GM18870 (cell line): ENCODE measurements at regions not wholly inside any gene's neighbourhood (a gene's known extent, or its start where the extent isn't known, plus 50 kb on each side); places are given as distances from the start of the nearest gene placed in this dataset.
"Not testable (repeated sequence)": the region's sequence is repeated elsewhere in the genome, so short reads cannot be mapped to it uniquely, and the experiment has no call there.

Source experiments
- ATAC-seq: cut with Tn5 transposase; IDR thresholded peaks from one replicate; pipeline ENCODE4 v1.9.1; 2021; ENCODE audit warnings: moderate library complexity; ENCODE audit not compliant: unreplicated experiment

GRCh38 chr9:75274781-75275180 lies 186.5 kb downstream of the OSTF1 start:
- no peak for ATAC-seq

DNA sequence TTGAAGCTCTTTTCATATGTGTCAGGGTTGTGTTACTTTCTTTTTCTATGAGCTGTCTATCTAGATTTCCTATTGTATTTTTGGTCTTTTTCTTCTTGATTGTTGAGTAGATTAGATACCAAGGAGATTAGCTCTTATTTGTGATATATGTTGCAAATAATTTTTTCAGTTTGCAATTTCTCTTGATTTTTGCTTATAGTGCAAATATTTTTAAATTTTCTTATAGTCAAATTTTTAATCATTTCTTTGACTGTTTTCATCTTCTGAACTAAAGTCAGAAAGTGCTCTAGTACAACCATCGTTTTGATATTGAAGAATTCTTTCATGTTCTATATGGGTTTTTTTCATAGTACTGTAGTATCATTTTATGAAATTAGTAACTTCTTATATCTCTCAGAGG lies 193.7 kb downstream of the OSTF1 start:
- ATAC-seq, result no peak

GRCh38 chr9:75289332-75289731 lies 201.0 kb downstream of the OSTF1 start:
- no peak for ATAC-seq

DNA sequence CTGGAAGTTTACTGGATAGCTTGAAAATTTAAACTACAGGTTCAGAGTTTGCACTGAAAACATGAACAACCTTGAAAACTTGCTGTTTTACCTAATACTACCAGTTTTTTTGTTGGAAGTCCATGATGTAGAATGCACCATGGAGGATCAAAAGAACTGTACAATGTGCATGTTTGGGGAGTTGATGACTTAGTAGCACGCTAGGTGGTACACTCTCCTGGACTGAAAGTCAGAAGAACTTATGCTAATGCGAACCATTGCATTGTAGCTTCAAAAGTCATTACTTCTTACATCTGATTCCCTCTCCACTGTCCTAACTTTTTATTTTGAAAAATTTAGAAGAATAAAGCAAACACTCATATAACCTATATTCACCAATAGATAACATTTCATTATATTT lies 211.0 kb downstream of the OSTF1 start:
- no peak for ATAC-seq

- no peak for ATAC-seq
Measured at GRCh38 chr9:75333624-75334023, 245.3 kb downstream of the OSTF1 start.

- no peak for ATAC-seq
Measured at GRCh38 chr9:75358846-75359245, 270.5 kb downstream of the OSTF1 start.

GRCh38 chr9:75359638-75360037 lies 271.3 kb downstream of the OSTF1 start:
- no peak for ATAC-seq

- ATAC-seq, result no peak
Measured at GRCh38 chr9:75360252-75360651, 271.9 kb downstream of the OSTF1 start.

DNA sequence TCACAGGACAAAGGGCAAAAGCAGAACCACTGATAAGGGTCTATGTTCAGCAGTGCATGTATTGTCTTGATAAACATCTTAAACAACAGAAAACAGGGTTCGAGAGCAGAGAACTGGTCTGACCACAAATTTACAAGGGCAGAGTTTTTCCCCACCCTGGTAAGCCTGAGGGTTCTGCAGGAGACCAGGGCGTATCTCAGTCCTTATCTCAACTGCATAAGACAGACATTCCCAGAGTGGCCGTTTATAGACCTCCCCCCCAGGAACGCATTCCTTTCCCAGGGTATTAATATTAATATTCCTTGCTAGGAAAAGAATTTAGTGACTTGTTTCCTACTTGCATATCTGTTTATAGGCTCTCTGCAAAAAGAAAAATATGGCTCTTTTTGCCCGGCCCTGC lies 274.1 kb downstream of the OSTF1 start:
- ATAC-seq, result not testable (repeated sequence)

GRCh38 chr9:75365196-75365595 lies 276.9 kb downstream of the OSTF1 start:
- no peak for ATAC-seq

- no peak for ATAC-seq
Measured at GRCh38 chr9:75369989-75370388, 281.7 kb downstream of the OSTF1 start.

DNA sequence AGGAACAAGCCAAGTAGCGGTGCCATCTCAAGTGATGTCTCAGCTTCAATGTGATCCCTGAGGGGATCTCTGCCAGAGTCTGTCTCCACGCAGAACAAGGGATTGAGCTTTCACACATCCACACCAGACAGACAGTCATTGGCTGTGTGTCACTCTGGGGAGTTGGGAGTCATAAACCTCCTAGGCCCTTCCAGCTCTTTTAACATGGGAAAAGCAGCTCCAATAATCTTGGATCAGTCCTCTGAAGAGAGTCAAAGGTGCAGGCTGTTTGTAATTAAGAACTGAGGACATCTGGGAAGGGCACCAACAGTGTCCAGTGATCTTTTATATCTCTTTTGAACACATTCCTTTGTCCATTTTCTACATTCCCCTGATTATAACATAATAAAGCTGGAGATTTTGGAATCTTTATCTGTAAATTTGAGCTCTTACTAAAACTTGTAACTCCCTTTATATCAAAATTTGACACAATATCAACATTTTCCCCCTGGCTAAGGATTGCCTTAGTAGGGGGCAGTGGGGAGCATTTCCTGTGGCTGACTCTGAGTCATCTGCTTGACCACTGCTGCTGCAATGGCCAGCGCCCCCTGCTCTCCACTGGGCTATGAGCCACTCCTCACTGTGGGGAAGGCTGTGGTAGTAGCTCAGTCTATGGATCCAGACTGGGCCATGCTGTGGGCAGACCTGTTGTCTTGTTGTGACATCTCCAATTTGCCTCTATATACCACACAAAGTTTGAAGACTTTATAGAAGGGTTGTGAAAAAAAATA lies 284.4 kb downstream of the OSTF1 start:
- no peak for ATAC-seq

DNA sequence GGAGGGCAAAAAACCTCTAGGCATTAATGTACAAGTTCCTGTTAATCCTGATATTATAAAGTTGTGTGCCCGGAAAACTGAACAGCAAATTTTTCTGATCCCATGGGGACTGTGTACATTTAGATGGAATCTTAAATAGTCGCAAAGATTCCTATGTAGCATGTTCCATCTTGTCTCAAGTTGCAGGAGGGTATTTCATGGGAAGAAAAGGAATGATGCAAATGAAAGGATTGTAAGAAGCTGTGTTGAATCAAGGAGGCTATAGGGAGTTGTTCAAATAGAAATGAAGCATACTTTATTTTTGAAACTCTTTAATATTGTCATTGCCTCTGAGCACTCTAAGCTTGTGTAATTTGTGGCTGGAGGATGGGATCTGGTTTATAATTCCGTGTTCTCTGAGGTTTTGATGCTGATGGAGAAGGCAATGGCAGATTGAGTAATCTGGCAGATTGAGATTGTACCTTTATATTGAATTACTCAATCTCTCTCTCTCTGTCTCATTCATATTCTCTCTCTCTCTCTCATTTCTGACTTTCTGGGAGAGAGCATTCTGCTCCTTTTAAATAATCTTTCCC lies 288.5 kb downstream of the OSTF1 start:
- no peak for ATAC-seq

DNA sequence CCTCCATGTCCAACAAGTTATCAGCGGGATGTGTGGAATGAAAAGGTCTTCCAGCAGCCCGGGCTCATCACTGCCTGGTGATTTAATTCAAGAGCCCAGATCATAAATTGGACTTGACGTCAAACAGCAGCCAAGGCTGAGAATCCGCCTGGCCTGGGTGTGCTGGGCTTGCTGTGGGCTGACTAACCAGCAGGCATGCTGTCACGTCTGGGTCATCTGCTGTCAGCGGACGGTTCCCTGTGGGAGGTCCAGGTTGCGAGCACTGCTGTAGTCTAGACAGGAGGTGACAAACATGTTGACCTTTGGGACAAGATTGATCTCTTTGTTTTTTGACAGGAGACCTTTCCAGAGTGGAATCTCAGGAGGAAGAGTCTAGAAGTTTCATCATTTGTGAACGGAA lies 289.7 kb downstream of the OSTF1 start:
- no peak for ATAC-seq

DNA sequence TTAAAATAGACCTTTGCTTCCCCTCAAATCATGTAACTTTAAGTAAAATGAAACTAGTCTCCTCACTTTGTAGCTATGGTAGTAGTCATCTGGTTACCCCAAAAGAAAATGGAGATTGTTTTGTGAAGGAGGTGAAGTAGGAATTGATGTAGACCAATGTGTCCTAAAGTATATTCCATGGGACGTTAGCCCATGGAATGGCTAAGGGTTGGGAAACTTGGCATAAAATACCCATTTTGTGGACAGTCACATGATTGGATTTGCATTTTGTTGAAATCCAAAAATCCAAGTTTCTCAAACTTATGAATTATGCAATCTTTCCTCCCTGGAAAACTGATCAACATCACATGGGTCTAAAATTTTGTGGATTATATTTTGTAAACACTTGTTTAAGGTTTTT lies 290.6 kb downstream of the OSTF1 start:
- no peak for ATAC-seq

- no peak for ATAC-seq
Measured at GRCh38 chr9:75382126-75382525, 293.8 kb downstream of the OSTF1 start.

GRCh38 chr9:75383420-75384034 lies 295.2 kb downstream of the OSTF1 start:
- not testable (repeated sequence) for ATAC-seq

- no peak for ATAC-seq
Measured at GRCh38 chr9:75385236-75385635, 296.9 kb downstream of the OSTF1 start.

DNA sequence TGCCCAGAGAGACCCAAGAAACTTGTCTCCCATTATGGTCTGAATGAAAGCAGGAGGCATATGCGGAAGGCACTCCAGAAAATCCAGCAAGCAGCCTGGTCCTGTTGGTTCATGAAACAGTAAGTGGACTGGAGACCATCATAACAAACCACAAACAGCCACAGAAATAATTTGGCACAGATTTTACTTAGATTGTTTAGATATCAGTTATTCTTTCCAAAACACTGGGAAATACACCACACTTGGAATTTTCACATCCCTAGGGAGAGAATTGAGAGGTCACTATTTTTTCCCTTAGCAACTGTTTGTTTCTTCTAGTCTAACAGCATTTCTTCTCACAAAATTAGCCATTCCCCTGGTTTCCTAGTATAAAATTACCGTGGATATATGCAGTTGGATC lies 300.8 kb downstream of the OSTF1 start:
- no peak for ATAC-seq

- no peak for ATAC-seq
Measured at GRCh38 chr9:75390951-75391350, 302.6 kb downstream of the OSTF1 start.

DNA sequence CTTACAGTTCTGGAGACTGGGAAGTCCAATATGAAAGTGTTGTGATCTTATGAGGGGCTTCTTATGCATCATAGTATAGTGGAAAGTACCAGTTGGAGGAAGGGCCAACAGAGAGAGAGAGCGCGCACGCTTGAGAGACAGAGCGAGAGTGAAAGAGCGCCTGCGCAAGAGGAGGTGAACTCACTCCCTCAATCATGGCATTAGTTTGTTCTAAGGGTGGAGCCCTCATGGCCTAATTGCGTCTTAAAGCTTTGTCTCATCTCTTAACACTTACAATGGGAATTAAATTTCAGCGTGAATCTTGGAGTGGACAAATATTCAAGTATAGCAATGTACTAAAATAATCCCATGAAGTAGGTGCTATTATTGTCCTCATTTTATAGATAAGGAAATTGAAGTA lies 303.2 kb downstream of the OSTF1 start:
- ATAC-seq, result no peak

- ATAC-seq, result no peak
Measured at GRCh38 chr9:75395336-75395735, 307.0 kb downstream of the OSTF1 start.
